Activated CD8-positive, alpha-beta memory T cell treated with anti-CD3 and anti-CD28 coated beads, Interleukin-2, amount 50 U/mL, for 1 hour (primary cell): ENCODE measurements at regions not wholly inside any gene's neighbourhood (a gene's known extent, or its start where the extent isn't known, plus 50 kb on each side); places are given as distances from the start of the nearest gene placed in this dataset.

Experiments
- DNase-seq: peaks from one replicate; pipeline ENCODE4 v3.0.0-alpha.2; 2020; ENCODE audit errors: extremely low read depth

DNA sequence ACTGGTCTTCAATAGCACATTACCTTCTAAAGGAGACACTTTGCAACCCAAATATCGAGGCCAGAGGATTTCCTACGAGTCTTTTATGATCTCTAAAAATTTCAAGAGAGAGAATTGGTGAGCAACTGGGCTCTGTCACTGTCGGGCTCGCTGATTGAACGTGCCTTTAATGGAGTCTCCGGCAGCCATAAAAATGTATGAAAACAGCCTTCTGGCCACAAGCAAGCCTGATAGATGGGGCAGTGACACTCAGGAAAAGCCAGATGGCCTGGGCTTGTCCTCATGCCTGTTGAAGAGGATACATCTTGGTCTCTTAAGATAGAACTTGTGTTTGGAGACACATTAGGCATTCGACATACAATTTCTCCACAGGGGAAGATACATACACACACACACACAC is 419.5 kb upstream of the PROK2 start:
- no peak for DNase-seq

DNA sequence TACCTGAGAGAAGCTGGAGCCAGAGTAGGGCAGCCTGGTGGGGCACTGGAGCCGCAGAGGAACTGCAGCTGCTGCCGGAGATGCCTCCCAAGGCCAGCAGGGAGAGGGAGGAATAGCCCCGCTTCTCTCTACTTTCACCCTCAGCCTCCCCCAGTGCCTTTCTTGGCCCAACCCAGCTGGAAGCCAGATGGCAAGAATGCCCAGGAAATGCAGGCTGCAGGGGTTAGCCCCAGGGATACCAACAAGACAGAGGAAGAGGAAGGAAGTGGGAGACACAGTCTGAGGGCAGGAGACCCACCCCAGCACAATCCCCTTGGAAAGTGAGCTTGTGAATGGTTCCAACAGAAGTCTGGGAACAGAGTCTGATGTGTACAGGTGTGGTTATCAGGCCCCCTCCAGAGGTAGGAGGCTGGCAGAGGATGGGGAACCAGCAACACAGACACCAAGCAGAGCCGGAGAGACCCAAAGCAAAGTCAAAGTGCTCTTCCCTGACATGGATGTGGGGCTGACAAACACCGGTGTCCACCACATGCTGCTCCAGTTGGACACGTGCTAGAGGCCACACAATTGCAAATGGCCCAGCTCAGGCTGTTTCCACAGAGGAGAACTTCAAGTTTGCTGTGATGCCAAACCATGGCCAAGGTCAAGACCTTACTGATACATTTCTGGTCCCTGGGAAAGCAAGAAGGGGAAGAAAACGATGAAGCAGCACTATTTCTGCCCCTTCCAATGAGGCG is 418.8 kb upstream of the PROK2 start:
- DNase-seq, result no peak

GRCh38 chr3:72203105-72203504 is 418.2 kb upstream of the PROK2 start:
- DNase-seq, result no peak

DNA sequence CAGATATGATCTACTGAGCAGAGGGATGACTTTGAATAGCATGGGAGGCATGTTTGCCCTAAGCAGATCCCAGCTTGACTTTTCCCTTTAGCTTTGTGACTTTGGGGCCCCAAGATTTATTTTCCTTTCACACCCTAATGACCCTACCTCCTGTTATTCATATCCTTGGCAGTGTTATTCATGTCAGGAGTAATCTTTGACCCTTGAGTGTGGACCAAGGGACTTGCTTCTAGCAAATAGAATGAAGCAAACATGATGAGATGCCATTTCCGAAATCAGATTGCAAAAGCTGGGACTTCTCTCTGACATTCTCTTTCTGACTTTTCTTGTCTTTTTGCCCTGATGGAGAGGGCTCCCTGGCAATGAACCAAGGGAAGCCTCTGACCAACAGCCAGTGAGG is 415.4 kb upstream of the PROK2 start:
- no peak for DNase-seq

GRCh38 chr3:72199530-72199929 is 414.6 kb upstream of the PROK2 start:
- no peak for DNase-seq

DNA sequence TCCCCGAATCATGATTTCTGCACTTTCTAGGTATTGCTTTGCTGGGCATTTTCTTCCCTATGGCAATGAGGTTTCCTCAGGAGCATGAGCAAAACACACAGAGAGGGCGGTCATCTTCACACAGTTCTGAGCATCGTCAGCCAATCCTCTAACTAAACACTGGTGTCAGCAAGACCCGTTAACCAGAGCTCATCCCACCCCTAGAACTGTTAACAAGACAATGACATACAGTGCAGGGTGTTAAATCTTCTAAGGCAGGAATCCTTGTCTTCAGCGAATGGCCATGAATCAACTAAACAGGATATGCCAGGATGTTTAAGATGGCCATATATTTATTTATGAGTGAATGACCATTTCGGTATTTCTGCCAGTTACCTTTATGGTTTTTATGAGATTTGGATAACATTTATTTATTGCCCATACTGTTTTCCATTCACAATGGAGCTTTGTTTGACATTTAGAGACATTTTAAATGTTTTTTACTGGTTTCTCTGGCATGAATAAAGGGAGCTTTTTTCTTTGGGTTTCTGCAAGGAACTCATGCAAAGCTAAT is 411.5 kb upstream of the PROK2 start:
- no peak for DNase-seq

GRCh38 chr3:72195895-72196294 is 410.9 kb upstream of the PROK2 start:
- no peak for DNase-seq

GRCh38 chr3:72194458-72194857 is 409.5 kb upstream of the PROK2 start:
- no peak for DNase-seq

DNA sequence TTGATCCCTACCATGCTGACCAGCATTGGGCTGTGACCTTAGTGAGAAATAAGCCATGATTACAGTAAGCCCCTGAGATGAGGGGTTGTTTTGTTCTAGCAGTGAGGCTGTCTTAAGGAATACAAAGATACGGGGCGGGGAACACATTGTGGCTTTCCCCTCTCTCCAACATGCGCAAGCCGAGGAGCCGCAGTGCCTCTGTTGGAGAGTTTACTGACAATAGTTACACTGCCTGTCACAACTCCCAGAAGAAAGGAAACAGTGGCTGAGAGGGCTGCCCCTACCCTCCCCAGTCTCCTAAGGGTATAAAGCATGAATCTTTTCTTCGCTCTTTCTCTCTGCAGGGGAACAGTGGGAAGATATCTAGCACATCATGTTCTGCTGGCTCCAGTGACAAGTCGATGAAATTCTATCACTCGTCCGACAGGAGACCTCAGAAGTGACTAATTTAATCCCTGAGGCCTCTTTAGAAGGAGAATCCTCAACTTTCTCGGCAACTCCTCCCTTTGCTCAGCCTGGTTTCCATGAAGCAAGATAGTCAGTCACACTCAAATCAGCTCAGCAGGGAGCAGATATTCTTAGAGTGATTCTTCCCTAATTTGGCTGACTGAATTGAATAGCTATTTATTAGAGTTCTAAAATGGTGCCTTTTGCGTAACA is 409.0 kb upstream of the PROK2 start:
- DNase-seq, result no peak

DNA sequence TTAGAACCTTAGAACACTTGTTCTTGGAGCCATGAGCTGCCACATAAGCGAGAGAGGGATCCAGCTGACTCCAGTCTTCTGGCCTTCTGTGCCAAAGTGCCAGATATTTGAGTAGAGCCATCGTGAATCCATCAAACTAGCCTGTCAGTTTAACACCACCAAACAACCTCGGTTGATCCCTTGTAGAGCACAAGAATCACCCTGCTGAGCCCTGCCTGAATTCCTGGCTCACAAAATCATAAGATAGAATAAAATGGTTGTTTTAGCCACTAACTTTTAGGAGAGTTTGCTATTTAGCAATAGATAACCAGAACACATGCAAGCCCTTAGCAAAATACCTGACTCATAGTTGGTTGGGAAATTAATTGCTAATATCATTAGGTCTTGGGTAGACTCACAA is 407.6 kb upstream of the PROK2 start:
- DNase-seq, result no peak

GRCh38 chr3:72191209-72191960 is 406.4 kb upstream of the PROK2 start:
- DNase-seq, result no peak

GRCh38 chr3:72190050-72190449 is 405.1 kb upstream of the PROK2 start:
- no peak for DNase-seq

DNA sequence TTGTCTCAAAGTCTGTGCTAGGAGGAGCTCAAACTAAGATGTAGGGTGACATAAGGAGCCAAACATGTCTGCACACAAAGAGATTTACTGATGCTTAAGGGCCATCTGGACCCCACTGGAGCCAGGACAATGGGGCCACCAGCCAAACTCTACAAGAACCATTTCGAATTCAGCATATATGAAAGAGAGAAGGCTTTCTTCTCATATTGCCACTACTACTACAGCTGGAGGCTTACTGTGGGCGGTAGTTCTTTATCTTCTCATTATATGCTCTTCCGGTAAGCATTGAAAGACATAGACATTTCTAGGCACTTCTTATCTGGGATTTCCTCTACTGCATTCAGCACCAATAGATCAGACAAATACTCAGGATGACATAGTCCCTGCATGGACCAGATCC is 404.4 kb upstream of the PROK2 start:
- no peak for DNase-seq

GRCh38 chr3:72188536-72188935 is 403.6 kb upstream of the PROK2 start:
- DNase-seq, result no peak

- no peak for DNase-seq
Measured at GRCh38 chr3:72187131-72187530, 402.2 kb upstream of the PROK2 start.

DNA sequence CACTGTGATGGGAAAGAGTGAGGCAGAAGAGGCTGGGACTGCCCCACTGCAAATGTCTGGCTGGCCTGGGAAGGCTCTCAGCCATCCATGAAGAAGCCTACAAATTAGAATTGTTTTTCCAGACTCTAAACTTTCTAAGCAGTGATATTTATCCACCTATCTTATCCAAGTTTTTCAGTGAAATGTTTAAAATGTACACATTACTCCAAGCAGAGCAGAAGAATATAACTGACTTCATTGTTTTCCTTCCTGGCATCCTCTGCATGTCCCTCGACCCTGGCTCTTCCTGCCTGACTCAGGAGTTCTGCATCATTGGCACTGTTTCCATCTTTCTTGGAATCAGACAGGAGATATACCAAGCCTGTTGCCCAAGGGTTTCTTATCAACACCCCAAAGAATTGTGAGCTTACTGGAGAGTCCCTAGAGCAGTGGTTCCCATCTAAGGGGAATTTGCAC is 401.5 kb upstream of the PROK2 start:
- no peak for DNase-seq

GRCh38 chr3:72185549-72186399 is 400.8 kb upstream of the PROK2 start:
- no peak for DNase-seq

GRCh38 chr3:72183489-72183888 is 398.5 kb upstream of the PROK2 start:
- no peak for DNase-seq

DNA sequence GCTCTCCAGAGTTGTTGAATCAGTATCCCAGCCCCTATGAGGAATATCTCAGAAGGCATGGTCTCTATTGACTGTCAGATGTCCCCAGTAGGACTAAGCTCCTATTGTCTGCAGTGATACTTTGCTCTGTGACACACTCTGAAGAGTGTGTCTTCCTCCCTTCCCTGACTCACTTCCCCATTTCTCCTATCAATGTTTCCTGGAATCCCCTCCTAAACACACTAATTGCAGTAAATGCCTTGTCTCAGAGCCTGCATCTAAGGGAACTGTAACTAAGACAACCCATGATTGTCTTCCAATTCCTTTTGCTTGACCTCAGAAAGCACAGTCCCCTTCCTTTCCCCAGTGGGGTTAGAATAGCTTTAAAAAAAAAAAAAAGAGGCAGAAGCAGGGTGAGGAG is 397.3 kb upstream of the PROK2 start:
- no peak for DNase-seq

DNA sequence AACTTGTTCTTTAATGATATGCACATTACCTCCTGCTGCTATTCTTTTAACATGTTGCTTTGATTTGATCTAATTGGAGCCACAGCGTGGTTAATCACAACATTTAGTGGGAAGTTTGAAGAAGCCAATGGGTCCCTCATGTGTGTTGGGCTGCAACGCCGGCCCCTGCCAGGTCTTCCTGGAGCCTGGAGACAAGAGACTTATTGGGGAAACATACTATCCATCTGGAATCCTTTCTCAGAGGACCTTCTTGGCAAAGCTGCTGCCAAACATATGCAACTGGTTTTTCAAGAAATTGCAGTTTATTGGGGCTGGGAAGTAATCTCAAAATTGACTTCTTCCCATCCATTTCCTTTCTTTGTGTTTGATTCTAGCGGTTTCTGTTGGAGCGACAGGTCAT is 396.3 kb upstream of the PROK2 start:
- no peak for DNase-seq

DNA sequence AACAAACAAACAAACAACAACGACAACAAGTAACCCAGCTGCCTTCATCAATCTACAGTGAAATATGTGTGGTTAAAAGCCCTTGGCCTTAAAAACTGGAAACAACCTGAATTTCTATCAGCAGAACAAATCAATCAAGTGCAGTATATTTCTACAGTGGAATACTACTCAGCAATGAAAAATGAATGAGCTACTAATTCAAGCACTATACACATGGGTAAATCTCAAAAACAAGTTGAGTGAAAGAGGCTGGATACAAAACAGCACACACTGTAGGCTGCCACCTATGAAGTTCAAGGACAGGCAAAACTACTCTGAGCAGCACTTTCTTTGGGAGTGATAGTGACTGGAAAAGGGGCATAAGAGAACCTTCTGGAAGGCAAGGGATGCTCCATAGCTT is 395.5 kb upstream of the PROK2 start:
- no peak for DNase-seq

DNA sequence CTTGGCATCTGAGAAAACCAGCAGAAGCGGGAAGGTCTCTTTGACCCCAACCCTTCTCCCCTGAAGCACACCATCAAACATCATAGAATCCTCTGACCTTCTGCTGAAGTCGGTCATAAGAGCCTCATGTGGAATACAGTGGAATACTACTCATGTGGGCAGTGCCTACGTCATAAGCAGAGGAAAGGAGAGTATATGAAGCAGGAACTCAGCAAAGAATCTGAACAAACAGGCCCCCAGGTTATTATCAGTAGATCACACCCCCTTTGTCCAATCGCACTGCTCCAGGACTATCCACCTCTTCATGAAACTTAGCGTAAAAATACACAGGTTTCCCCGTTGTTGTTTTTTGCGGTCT is 394.1 kb upstream of the PROK2 start:
- DNase-seq, result no peak
